Transverse colon (tissue), 4 donors: ENCODE measurements at regions not wholly inside any gene's neighbourhood (a gene's known extent, or its start where the extent isn't known, plus 50 kb on each side); places are given as distances from the start of the nearest gene placed in this dataset.

Experiments used
- DNase-seq: peaks from one replicate; pipeline ENCODE4 v3.0.0-alpha.2; 2019
- H3K27ac ChIP-seq, 4 donors: fragments of 200-600 bp; sonication (generic); 2 replicates each; pipeline ENCODE4 v1.5.1; 2016 to 2018; ENCODE audit warnings: inconsistent platforms in 4 of 4
- H3K27me3 ChIP-seq: fragments of 200-600 bp; sonication (generic); 2 replicates; pipeline ENCODE4 v1.5.1; 2017; ENCODE audit warnings: inconsistent platforms
- H3K36me3 ChIP-seq, 4 donors: fragments of 200-600 bp; sonication (generic); 2 replicates each; pipeline ENCODE4 v1.5.1; 2017 to 2019; ENCODE audit warnings: inconsistent platforms in 4 of 4
- H3K4me1 ChIP-seq, 4 donors: fragments of 200-600 bp; sonication (generic); 2 replicates each; pipeline ENCODE4 v1.5.1; 2017 to 2020; ENCODE audit warnings: inconsistent platforms in 4 of 4
- H3K4me3 ChIP-seq, 4 donors: fragments of 200-600 bp; sonication (generic); 1 replicate in 1 of 4; 2 replicates in 3 of 4; pipeline versions ENCODE4 v1.5.1 to v1.6.1; 2017 to 2019; ENCODE audit warnings: inconsistent platforms in 4 of 4
- H3K9me3 ChIP-seq, 2 donors: fragments of 200-600 bp; sonication (generic); 2 replicates each; pipeline ENCODE4 v1.5.1; 2017 to 2019; ENCODE audit warnings: inconsistent platforms in 2 of 2
- EP300 ChIP-seq: sonication (generic); formaldehyde crosslinking; IDR thresholded peaks from one replicate; pipeline ENCODE4 v1.6.1; 2017; ENCODE audit warnings: antibody characterized with exemption, low read depth
- POLR2A ChIP-seq: fragments of 450-650 bp; IDR thresholded peaks from one replicate; pipeline ENCODE4 v1.6.1; 2016; ENCODE audit warnings: antibody characterized with exemption, mild to moderate bottlenecking, moderate library complexity
- POLR2AphosphoS5 ChIP-seq, 3 donors: sonication (generic); formaldehyde crosslinking; IDR thresholded peaks; one replicate each; pipeline ENCODE4 v1.6.1; 2016; ENCODE audit warnings: antibody characterized with exemption in 3 of 3
- WGBS, 2 donors: methylation state at CpG; one replicate each; pipeline ENCODE4 v1.1.5; 2018; ENCODE audit warnings: low coverage in 1 of 2; 5-methylcytosine and 5-hydroxymethylcytosine counted together
- in situ Hi-C, 4 donors: fragments of 200-750 bp; cut with MboI; loops; one replicate each; pipeline versions ENCODE4 v1.15.0 to v1.15.1; 2017; ENCODE audit warnings: low sequenced_read_pairs in 3 of 4, low pct_ligation_motif_present in 1 of 4, low pct_unique_long_range_greater_than_20kb in 1 of 4
- intact Hi-C: fragments of 100-400 bp; cut with DNase I; formaldehyde crosslinking; loops from one replicate; pipeline ENCODE4 v1.15.1; 2023; ENCODE audit warnings: low total_unique reads
- TF ChIP-seq, protein P1 (sequence below), 5 experiments: fragments of 200-600 bp in 3 of 5; fragments of 450-650 bp in 2 of 5; sonication (generic) in 3 of 5; IDR thresholded peaks; 1 replicate in 2 of 5; 2 replicates in 3 of 5; pipeline ENCODE4 v1.5.1; 2016 to 2017; ENCODE audit warnings: antibody characterized with exemption in 5 of 5, inconsistent platforms in 3 of 5, mild to moderate bottlenecking in 2 of 5, moderate library complexity in 1 of 5

DNA sequence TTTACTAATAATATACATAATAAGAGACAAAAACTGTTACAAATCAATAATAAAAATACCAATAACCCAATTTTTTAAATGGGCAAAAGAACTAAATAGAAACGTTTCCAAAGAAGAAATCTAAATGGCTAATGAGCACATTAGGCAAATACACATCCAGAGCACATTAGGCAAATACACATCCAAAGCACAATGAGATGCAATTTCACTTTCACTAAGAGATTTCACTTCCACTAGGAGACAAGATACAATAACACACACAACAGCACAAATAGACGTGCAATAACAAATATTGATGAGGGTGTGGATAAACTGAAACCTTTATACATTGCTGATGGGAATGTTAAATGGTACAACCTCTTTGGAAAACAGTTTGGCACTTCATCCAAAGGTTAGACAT lies 250.7 kb downstream of the ARAP2 start:
- in situ Hi-C loops (no loop called here), intact Hi-C loops (no loop called here)
- no peaks in the 10 kb centered on the region for H3K27me3 ChIP-seq
- WGBS, 2 donors = 33 to 50% methylated on average over 2 of the region's 2 CpGs
- H3K27ac ChIP-seq = no peak overlapping the region
- no peak overlapping the region for H3K4me3 ChIP-seq
- no peak for DNase-seq
- no peaks in the 10 kb centered on the region for H3K4me1 ChIP-seq
- no peaks in the 10 kb centered on the region for H3K36me3 ChIP-seq
- TF ChIP-seq, protein P1, sequence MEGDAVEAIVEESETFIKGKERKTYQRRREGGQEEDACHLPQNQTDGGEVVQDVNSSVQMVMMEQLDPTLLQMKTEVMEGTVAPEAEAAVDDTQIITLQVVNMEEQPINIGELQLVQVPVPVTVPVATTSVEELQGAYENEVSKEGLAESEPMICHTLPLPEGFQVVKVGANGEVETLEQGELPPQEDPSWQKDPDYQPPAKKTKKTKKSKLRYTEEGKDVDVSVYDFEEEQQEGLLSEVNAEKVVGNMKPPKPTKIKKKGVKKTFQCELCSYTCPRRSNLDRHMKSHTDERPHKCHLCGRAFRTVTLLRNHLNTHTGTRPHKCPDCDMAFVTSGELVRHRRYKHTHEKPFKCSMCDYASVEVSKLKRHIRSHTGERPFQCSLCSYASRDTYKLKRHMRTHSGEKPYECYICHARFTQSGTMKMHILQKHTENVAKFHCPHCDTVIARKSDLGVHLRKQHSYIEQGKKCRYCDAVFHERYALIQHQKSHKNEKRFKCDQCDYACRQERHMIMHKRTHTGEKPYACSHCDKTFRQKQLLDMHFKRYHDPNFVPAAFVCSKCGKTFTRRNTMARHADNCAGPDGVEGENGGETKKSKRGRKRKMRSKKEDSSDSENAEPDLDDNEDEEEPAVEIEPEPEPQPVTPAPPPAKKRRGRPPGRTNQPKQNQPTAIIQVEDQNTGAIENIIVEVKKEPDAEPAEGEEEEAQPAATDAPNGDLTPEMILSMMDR (IDR thresholded peaks at IDR 0.05) = no peak
- TF ChIP-seq EP300 = no peak
- TF ChIP-seq POLR2A = no peak
- TF ChIP-seq POLR2AphosphoS5 (IDR thresholded peaks at IDR 0.05) = no peak
- H3K9me3 ChIP-seq = no peaks in the 10 kb centered on the region

- no peaks in the 10 kb centered on the region for H3K27me3 ChIP-seq
- WGBS, 2 donors = 59 to 75% methylated on average over 3 of the region's 3 CpGs
- H3K36me3 ChIP-seq = no peaks in the 10 kb centered on the region
- no peaks in the 10 kb centered on the region for H3K4me1 ChIP-seq
- no peak overlapping the region for H3K27ac ChIP-seq
- no peak for TF ChIP-seq POLR2A
- no peak for TF ChIP-seq EP300
- TF ChIP-seq, protein P1 (IDR thresholded peaks at IDR 0.05) = no peak
- TF ChIP-seq POLR2AphosphoS5 (IDR thresholded peaks at IDR 0.05) = no peak
- no peak overlapping the region for H3K4me3 ChIP-seq
- no peak for DNase-seq
- intact Hi-C loops (no loop called here), in situ Hi-C loops (no loop called here)
- H3K9me3 ChIP-seq = no peaks in the 10 kb centered on the region
Measured at GRCh38 chr4:36000941-36001557, 243.3 kb downstream of the ARAP2 start.

- H3K4me3 ChIP-seq = no peak overlapping the region
- in situ Hi-C loops = no loop called here
- no peak for DNase-seq
- no peaks in the 10 kb centered on the region for H3K9me3 ChIP-seq
- no peaks in the 10 kb centered on the region for H3K36me3 ChIP-seq
- TF ChIP-seq EP300 (no peak), POLR2A (no peak), POLR2AphosphoS5 (IDR thresholded peaks at IDR 0.05) (no peak)
- TF ChIP-seq, protein P1 (IDR thresholded peaks at IDR 0.05) = no peak
- H3K27ac ChIP-seq = no peak overlapping the region
- intact Hi-C loops = no loop called here
- 93 to 100% methylated on average over 2 to 12 of the region's 12 CpGs for WGBS, 2 donors
- H3K4me1 ChIP-seq = no peaks in the 10 kb centered on the region
- H3K27me3 ChIP-seq = no peaks in the 10 kb centered on the region
Measured at GRCh38 chr4:36003051-36003450, 241.3 kb downstream of the ARAP2 start.

DNA sequence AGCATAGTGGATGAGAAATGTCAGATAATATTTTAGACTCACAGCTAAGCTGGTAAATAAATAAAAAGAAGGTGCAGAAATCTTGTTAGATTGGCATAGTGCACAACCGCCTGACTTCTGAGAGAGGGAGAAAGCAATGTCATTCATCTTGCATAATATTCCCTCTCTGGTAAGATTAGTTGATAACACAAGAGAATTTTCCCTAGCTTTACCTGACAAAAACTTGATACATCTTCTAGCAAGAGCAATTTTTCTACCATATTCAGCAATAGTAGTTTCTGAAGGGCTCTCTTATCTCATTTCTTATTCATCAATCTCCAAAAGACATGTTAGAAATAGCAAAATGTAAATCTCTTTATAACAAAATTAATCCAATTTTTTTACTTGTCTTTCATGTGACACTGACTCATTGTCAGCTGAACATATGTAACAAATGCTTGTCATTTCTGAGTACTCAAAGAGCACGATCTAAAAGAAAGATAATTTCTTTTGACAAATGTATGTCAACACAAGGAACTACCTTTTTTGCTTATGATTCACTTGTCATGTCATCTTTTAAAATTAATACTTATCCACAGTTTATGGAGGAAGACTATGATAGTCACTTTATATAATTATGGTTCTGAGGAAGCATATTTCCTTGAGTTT lies 240.0 kb downstream of the ARAP2 start:
- Histone ChIP-seq H3K27me3 (no peaks in the 10 kb centered on the region), H3K27ac (no peak overlapping the region), H3K4me1 (no peaks in the 10 kb centered on the region), H3K4me3 (no peak overlapping the region), H3K36me3 (no peaks in the 10 kb centered on the region), H3K9me3 (no peaks in the 10 kb centered on the region)
- 77 to 87% methylated on average over 2 of the region's 2 CpGs for WGBS, 2 donors
- no peak for DNase-seq
- in situ Hi-C loops (no loop called here), intact Hi-C loops (no loop called here)
- TF ChIP-seq POLR2A (no peak), EP300 (no peak), POLR2AphosphoS5 (IDR thresholded peaks at IDR 0.05) (no peak)
- TF ChIP-seq, protein P1 (IDR thresholded peaks at IDR 0.05) = no peak
